MM.1S (cell line): ENCODE measurements at regions not wholly inside any gene's neighbourhood (a gene's known extent, or its start where the extent isn't known, plus 50 kb on each side); places are given as distances from the start of the nearest gene placed in this dataset.
"Not testable (repeated sequence)": the region's sequence is repeated elsewhere in the genome, so short reads cannot be mapped to it uniquely, and the experiment has no call there.

Source experiments
- DNase-seq: peaks from one replicate; pipeline ENCODE4 v3.0.0-alpha.2; 2015
- H2AFZ ChIP-seq: fragments of 300-600 bp; sonication (generic); 2 replicates; pipeline ENCODE4 v1.6.0; 2016; ENCODE audit warnings: antibody characterized with exemption, low read length
- H3F3A ChIP-seq: fragments of 300-600 bp; sonication (generic); 2 replicates; pipeline ENCODE4 v1.6.1; 2016; ENCODE audit warnings: mild to moderate bottlenecking, antibody characterized with exemption, low read length, moderate library complexity, mixed read lengths; ENCODE audit not compliant: insufficient read depth
- H3K27ac ChIP-seq: fragments of 300-600 bp; sonication (generic); 2 replicates; pipeline ENCODE4 v1.5.1; 2016; ENCODE audit warnings: mild to moderate bottlenecking, low read length
- H3K27me3 ChIP-seq: fragments of 300-600 bp; sonication (generic); replicated peaks from 2 replicates; pipeline ENCODE4 v1.6.0; 2016; ENCODE audit warnings: low read length; ENCODE audit not compliant: insufficient read depth
- H3K36me3 ChIP-seq: fragments of 300-600 bp; sonication (generic); replicated peaks from 2 replicates; pipeline ENCODE4 v1.6.1; 2016; ENCODE audit warnings: mild to moderate bottlenecking, low read length, mixed read lengths; ENCODE audit not compliant: insufficient read depth
- H3K4me1 ChIP-seq: fragments of 300-600 bp; sonication (generic); 2 replicates; pipeline ENCODE4 v1.6.1; 2016; ENCODE audit warnings: low read length, mixed read lengths
- H3K4me2 ChIP-seq: fragments of 300-600 bp; sonication (generic); 2 replicates; pipeline ENCODE4 v1.6.0; 2016; ENCODE audit warnings: low read depth, low read length
- H3K4me3 ChIP-seq: fragments of 300-600 bp; sonication (generic); 2 replicates; pipeline ENCODE4 v1.5.1; 2016; ENCODE audit warnings: low read length, mixed read lengths
- H3K79me2 ChIP-seq: fragments of 300-600 bp; sonication (generic); 2 replicates; pipeline ENCODE4 v1.6.1; 2016; ENCODE audit warnings: mixed run types, low read length, mixed read lengths
- H3K9ac ChIP-seq: fragments of 300-600 bp; sonication (generic); 2 replicates; pipeline ENCODE4 v1.6.1; 2016; ENCODE audit warnings: low read length, mixed read lengths
- H3K9me2 ChIP-seq: fragments of 300-600 bp; sonication (generic); replicated peaks from 2 replicates; pipeline ENCODE4 v1.6.1; 2016; ENCODE audit warnings: mild to moderate bottlenecking, low read length, mixed read lengths; ENCODE audit not compliant: insufficient read depth
- H3K9me3 ChIP-seq: fragments of 300-600 bp; sonication (generic); replicated peaks from 2 replicates; pipeline ENCODE4 v1.6.1; 2016; ENCODE audit warnings: mild to moderate bottlenecking, low read length, mixed read lengths; ENCODE audit not compliant: insufficient read depth
- H4K20me1 ChIP-seq: fragments of 300-600 bp; sonication (generic); 2 replicates; pipeline ENCODE4 v1.6.1; 2016; ENCODE audit warnings: mild to moderate bottlenecking, low read length, moderate library complexity, mixed read lengths; ENCODE audit not compliant: insufficient read depth
- CTCF ChIP-seq: fragments of 300-600 bp; sonication (generic); IDR thresholded peaks from 2 replicates; pipeline ENCODE4 v1.5.1; 2016; ENCODE audit warnings: antibody characterized with exemption, low read length, mixed read lengths
- EZH2 ChIP-seq: fragments of 300-600 bp; sonication (generic); optimal IDR thresholded peaks from 2 replicates; pipeline ENCODE3; 2017; ENCODE audit warnings: low read depth, mild to moderate bottlenecking, antibody characterized with exemption, low read length, mixed read lengths
- EZH2phosphoT487 ChIP-seq: fragments of 300-600 bp; sonication (generic); IDR thresholded peaks from 2 replicates; pipeline ENCODE4 v1.6.1; 2018; ENCODE audit warnings: antibody characterized with exemption, low read length

GRCh38 chr10:9402507-9403195 is 1348.2 kb downstream of the GATA3 start:
- H3K9me2 ChIP-seq, H3K36me3 ChIP-seq, H3F3A ChIP-seq, DNase-seq, H3K4me3 ChIP-seq, H2AFZ ChIP-seq, H3K79me2 ChIP-seq, H3K9ac ChIP-seq, H3K27ac ChIP-seq, H3K4me1 ChIP-seq, H3K4me2 ChIP-seq, H3K27me3 ChIP-seq, H3K9me3 ChIP-seq, H4K20me1 ChIP-seq: not testable (repeated sequence)

GRCh38 chr10:9407201-9407600 is 1352.7 kb downstream of the GATA3 start:
- H2AFZ ChIP-seq, H3K9me2 ChIP-seq, H3K36me3 ChIP-seq, H4K20me1 ChIP-seq, H3K4me2 ChIP-seq, H3K4me3 ChIP-seq, H3K27ac ChIP-seq, DNase-seq, H3K9ac ChIP-seq, H3K27me3 ChIP-seq, H3K9me3 ChIP-seq, H3K79me2 ChIP-seq, H3K4me1 ChIP-seq, H3F3A ChIP-seq: not testable (repeated sequence)

GRCh38 chr10:9416331-9416730 is 1361.8 kb downstream of the GATA3 start:
- no peak for DNase-seq
- no peaks in the 10 kb centered on the region for H3K9me3 ChIP-seq

GRCh38 chr10:9419757-9420156 is 1365.3 kb downstream of the GATA3 start:
- TF ChIP-seq EZH2phosphoT487 (no peak), EZH2 (no peak), CTCF (no peak)
- Histone ChIP-seq H4K20me1 (no peaks in the 10 kb centered on the region), H3K27me3 (no peaks in the 10 kb centered on the region), H3K79me2 (no peaks in the 10 kb centered on the region), H3K4me1 (no peaks in the 10 kb centered on the region), H3K9me2 (no peaks in the 10 kb centered on the region), H3K9me3 (no peaks in the 10 kb centered on the region), H3K27ac (no peak overlapping the region), H3K9ac (no peak overlapping the region), H2AFZ (no peak overlapping the region), H3K4me2 (no peak overlapping the region), H3F3A (no peaks in the 10 kb centered on the region), H3K4me3 (no peak overlapping the region), H3K36me3 (no peaks in the 10 kb centered on the region)
- DNase-seq: no peak

More at GRCh38 chr10:9416331-9416730, 1361.8 kb downstream of the GATA3 start:
- no peaks in the 10 kb centered on the region for H4K20me1 ChIP-seq
- H3F3A ChIP-seq: no peaks in the 10 kb centered on the region
- H2AFZ ChIP-seq: no peak overlapping the region
- H3K79me2 ChIP-seq: no peaks in the 10 kb centered on the region
- no peaks in the 10 kb centered on the region for H3K36me3 ChIP-seq
- no peak overlapping the region for H3K27ac ChIP-seq
- H3K27me3 ChIP-seq: no peaks in the 10 kb centered on the region
- H3K4me1 ChIP-seq: no peaks in the 10 kb centered on the region
- TF ChIP-seq CTCF (no peak), EZH2phosphoT487 (no peak), EZH2 (no peak)
- H3K4me2 ChIP-seq: no peak overlapping the region
- no peak overlapping the region for H3K9ac ChIP-seq
- H3K4me3 ChIP-seq: no peak overlapping the region
- no peaks in the 10 kb centered on the region for H3K9me2 ChIP-seq
